HL-60 (cell line): ENCODE measurements at regions not wholly inside any gene's neighbourhood (a gene's known extent, or its start where the extent isn't known, plus 50 kb on each side); places are given as distances from the start of the nearest gene placed in this dataset.

Experiments used
- DNase-seq, 2 experiments: peaks; one replicate each; pipeline ENCODE4 v3.0.0-alpha.2; 2010 to 2020; ENCODE audit warnings: low read depth in 1 of 2, low spot score in 1 of 2
- H3K27ac ChIP-seq: fragments of 250-450 bp; sonication (Bioruptor Pico); replicated peaks from 2 replicates; pipeline ENCODE4 v1.5.1; 2020; ENCODE audit warnings: mild to moderate bottlenecking, moderate library complexity
- H3K27me3 ChIP-seq: fragments of 250-450 bp; sonication (Bioruptor Pico); 2 replicates; pipeline ENCODE4 v1.5.1; 2021; ENCODE audit warnings: mild to moderate bottlenecking, moderate library complexity; ENCODE audit not compliant: insufficient read depth, poor library complexity, severe bottlenecking
- H3K4me3 ChIP-seq: replicated peaks from 2 replicates; pipeline ENCODE4 v1.5.1; 2011; ENCODE audit warnings: mild to moderate bottlenecking, control low read depth, low read length; ENCODE audit not compliant: insufficient read depth
- CTCF ChIP-seq: IDR thresholded peaks from one replicate; pipeline ENCODE4 v1.5.1; 2011; ENCODE audit warnings: low read length, control low read depth, inconsistent platforms; ENCODE audit not compliant: insufficient read depth
- GABPA ChIP-seq: IDR thresholded peaks from 2 replicates; pipeline ENCODE4 v1.6.1; 2012; ENCODE audit warnings: low read depth
- POLR2AphosphoS5 ChIP-seq: IDR thresholded peaks from 2 replicates; pipeline ENCODE4 v1.6.1; 2012; ENCODE audit warnings: low read depth
- REST ChIP-seq: IDR thresholded peaks from 2 replicates; pipeline ENCODE4 v1.6.1; 2012; ENCODE audit warnings: low read depth; ENCODE audit not compliant: insufficient replicate concordance
- SPI1 ChIP-seq: IDR thresholded peaks from 2 replicates; pipeline ENCODE4 v1.6.1; 2012; ENCODE audit warnings: low read depth, mild to moderate bottlenecking, borderline replicate concordance

GRCh38 chr4:33073811-33074210, 2353.6 kb downstream of the PCDH7 start:
- H3K27me3 ChIP-seq, result no peaks in the 10 kb centered on the region
- no peak for DNase-seq
- TF ChIP-seq POLR2AphosphoS5 (no peak), SPI1 (no peak), REST (no peak), CTCF (no peak), GABPA (no peak)
- no peak overlapping the region for H3K4me3 ChIP-seq
- H3K27ac ChIP-seq, result no peak overlapping the region

GRCh38 chr4:33078145-33078544, 2358.0 kb downstream of the PCDH7 start:
- H3K27ac ChIP-seq, result no peak overlapping the region
- H3K4me3 ChIP-seq, result no peak overlapping the region
- TF ChIP-seq GABPA (no peak), REST (no peak), POLR2AphosphoS5 (no peak), CTCF (no peak), SPI1 (no peak)
- DNase-seq, result no peak
- no peaks in the 10 kb centered on the region for H3K27me3 ChIP-seq

- DNase-seq, result no peak
- no peaks in the 10 kb centered on the region for H3K27me3 ChIP-seq
- no peak overlapping the region for H3K27ac ChIP-seq
- no peak for TF ChIP-seq GABPA
- TF ChIP-seq REST, result no peak
- TF ChIP-seq CTCF, result no peak
- no peak for TF ChIP-seq POLR2AphosphoS5
- TF ChIP-seq SPI1, result no peak
- H3K4me3 ChIP-seq, result no peak overlapping the region
Measured at GRCh38 chr4:33080275-33080674, 2360.1 kb downstream of the PCDH7 start.
